Astrocyte (in vitro differentiated cells and primary cell): ENCODE measurements at regions not wholly inside any gene's neighbourhood (a gene's known extent, or its start where the extent isn't known, plus 50 kb on each side); places are given as distances from the start of the nearest gene placed in this dataset.

Experiments used
- DNase-seq: peaks from one replicate; pipeline ENCODE4 v3.0.0-alpha.2; 2010; ENCODE audit warnings: low read depth
- FAIRE-seq: peaks from 2 replicates; lab custom pipeline; 2011; peaks lifted over from hg19 to GRCh38; lab: Jason Lieb, UNC
- H2AFZ ChIP-seq: 2 replicates; pipeline ENCODE4 v1.6.0; 2012; ENCODE audit warnings: low read depth, low read length, inconsistent platforms
- H3K27ac ChIP-seq: 2 replicates; pipeline ENCODE4 v1.5.1; 2011; ENCODE audit warnings: low read depth, low read length, inconsistent platforms
- H3K27me3 ChIP-seq: 2 replicates; pipeline ENCODE4 v1.6.0; 2011; ENCODE audit warnings: low read length, inconsistent platforms; ENCODE audit not compliant: insufficient read depth
- H3K36me3 ChIP-seq: 2 replicates; pipeline ENCODE4 v1.5.1; 2011; ENCODE audit warnings: low read length, inconsistent platforms; ENCODE audit not compliant: insufficient read depth
- H3K4me1 ChIP-seq: 2 replicates; pipeline ENCODE4 v1.5.1; 2011; ENCODE audit warnings: low read length, inconsistent platforms; ENCODE audit not compliant: insufficient read depth
- H3K4me2 ChIP-seq: 2 replicates; pipeline ENCODE4 v1.6.0; 2012; ENCODE audit warnings: low read length, inconsistent platforms
- H3K4me3 ChIP-seq: 2 replicates; pipeline ENCODE4 v1.5.1; 2011; ENCODE audit warnings: low read depth, mild to moderate bottlenecking, low read length, inconsistent platforms; ENCODE audit not compliant: insufficient read depth
- H3K79me2 ChIP-seq: 2 replicates; pipeline ENCODE4 v1.6.0; 2012; ENCODE audit warnings: mild to moderate bottlenecking, low read length, inconsistent platforms; ENCODE audit not compliant: insufficient read depth
- H3K9ac ChIP-seq: 2 replicates; pipeline ENCODE4 v1.6.0; 2012; ENCODE audit warnings: mild to moderate bottlenecking, low read length, inconsistent platforms
- H3K9me3 ChIP-seq: 2 replicates; pipeline ENCODE4 v1.5.1; 2012; ENCODE audit warnings: low read depth, mild to moderate bottlenecking, low read length, inconsistent platforms; ENCODE audit not compliant: insufficient read depth
- H4K20me1 ChIP-seq: 2 replicates; pipeline ENCODE4 v1.6.0; 2012; ENCODE audit warnings: low read length, inconsistent platforms; ENCODE audit not compliant: insufficient read depth
- H3K27ac Mint-ChIP-seq: one replicate; pipeline ENCODE4 v1.8.0; 2021; ENCODE audit warnings: mild to moderate bottlenecking, mixed read lengths; ENCODE audit not compliant: unreplicated experiment
- H3K27me3 Mint-ChIP-seq: one replicate; pipeline ENCODE4 v1.8.0; 2021; ENCODE audit warnings: low read depth, mixed read lengths; ENCODE audit not compliant: unreplicated experiment
- H3K36me3 Mint-ChIP-seq: one replicate; pipeline ENCODE4 v1.8.0; 2021; ENCODE audit warnings: low read depth, mixed read lengths; ENCODE audit not compliant: unreplicated experiment
- H3K4me1 Mint-ChIP-seq: one replicate; pipeline ENCODE4 v1.8.0; 2021; ENCODE audit warnings: low read depth, mixed read lengths; ENCODE audit not compliant: unreplicated experiment
- H3K4me3 Mint-ChIP-seq: one replicate; pipeline ENCODE4 v1.8.0; 2021; ENCODE audit warnings: mild to moderate bottlenecking, moderate library complexity, mixed read lengths; ENCODE audit not compliant: unreplicated experiment
- H3K9me3 Mint-ChIP-seq: one replicate; pipeline ENCODE4 v1.8.0; 2021; ENCODE audit warnings: mild to moderate bottlenecking, mixed read lengths; ENCODE audit not compliant: unreplicated experiment
- EZH2 ChIP-seq: IDR thresholded peaks from 2 replicates; pipeline ENCODE4 v1.6.1; 2012; ENCODE audit warnings: mild to moderate bottlenecking, low read length, inconsistent platforms; ENCODE audit not compliant: insufficient read depth
- TF ChIP-seq, protein P1 (sequence below): IDR thresholded peaks from 2 replicates; pipeline ENCODE4 v1.5.1; 2011; ENCODE audit warnings: low read depth, mild to moderate bottlenecking, inconsistent platforms, low read length, moderate library complexity; ENCODE audit not compliant: insufficient read depth

DNA sequence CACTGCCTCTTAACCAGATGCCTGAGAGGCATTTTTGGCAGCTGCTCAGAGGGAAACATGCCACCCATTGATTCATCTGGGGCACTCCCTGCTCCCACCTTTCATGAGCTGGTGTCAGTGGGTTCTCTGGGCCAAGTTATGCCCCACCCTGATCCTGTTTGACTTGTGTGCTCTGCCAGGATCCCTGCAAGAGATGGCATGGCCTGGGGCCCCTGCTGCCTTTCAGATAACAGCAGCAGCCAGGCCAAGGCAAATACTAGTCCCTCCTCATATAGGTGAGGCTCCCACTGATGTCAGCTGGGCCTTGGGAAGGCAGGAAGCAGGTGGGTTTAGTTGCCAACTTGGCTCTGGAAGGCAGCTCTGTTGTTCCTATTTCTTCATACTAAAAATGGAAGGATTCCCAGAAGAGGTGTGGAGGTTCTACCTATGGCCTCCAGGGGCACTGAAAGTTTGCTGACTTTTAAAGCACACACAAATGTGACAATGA is 192.9 kb upstream of the RBPJ start:
- no peak for FAIRE-seq
- no peak overlapping the region for H3K4me3 ChIP-seq
- H3K9me3 Mint-ChIP-seq = peaks cover 13% of the 10 kb centered on the region

DNA sequence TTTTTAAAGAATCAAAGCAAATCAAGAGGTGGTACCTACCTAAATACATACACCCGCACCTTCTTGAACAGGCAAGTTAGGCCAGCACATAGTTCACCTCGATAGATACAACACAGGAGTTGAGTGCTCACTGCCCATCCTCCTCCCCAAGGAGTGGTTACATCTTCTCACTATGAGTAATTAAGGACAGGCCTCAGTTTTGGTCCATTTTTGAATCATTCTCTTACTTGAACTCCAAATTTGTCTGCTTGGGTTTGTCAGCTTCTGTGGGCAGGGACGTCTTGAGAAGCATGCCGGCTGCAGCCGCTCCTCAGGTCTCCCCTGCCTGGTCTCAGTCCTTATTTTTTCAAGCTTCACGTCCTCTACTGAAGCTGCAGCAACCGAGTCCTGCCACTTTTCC is 190.6 kb upstream of the RBPJ start:
- TF ChIP-seq EZH2 = no peak
- TF ChIP-seq, protein P1, sequence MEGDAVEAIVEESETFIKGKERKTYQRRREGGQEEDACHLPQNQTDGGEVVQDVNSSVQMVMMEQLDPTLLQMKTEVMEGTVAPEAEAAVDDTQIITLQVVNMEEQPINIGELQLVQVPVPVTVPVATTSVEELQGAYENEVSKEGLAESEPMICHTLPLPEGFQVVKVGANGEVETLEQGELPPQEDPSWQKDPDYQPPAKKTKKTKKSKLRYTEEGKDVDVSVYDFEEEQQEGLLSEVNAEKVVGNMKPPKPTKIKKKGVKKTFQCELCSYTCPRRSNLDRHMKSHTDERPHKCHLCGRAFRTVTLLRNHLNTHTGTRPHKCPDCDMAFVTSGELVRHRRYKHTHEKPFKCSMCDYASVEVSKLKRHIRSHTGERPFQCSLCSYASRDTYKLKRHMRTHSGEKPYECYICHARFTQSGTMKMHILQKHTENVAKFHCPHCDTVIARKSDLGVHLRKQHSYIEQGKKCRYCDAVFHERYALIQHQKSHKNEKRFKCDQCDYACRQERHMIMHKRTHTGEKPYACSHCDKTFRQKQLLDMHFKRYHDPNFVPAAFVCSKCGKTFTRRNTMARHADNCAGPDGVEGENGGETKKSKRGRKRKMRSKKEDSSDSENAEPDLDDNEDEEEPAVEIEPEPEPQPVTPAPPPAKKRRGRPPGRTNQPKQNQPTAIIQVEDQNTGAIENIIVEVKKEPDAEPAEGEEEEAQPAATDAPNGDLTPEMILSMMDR = no peak
- no peak overlapping the region for H3K4me3 Mint-ChIP-seq
- FAIRE-seq = no peak

More for the DNA sequence above, 192.9 kb upstream of the RBPJ start:
- Histone ChIP-seq H3K27ac (no peak overlapping the region), H3K79me2 (no peaks in the 10 kb centered on the region), H2AFZ (no peak overlapping the region), H3K4me2 (no peak overlapping the region), H3K36me3 (no peaks in the 10 kb centered on the region), H3K9ac (no peak overlapping the region), H3K27me3 (peaks cover under 1% of the 10 kb centered on the region), H3K4me1 (no peaks in the 10 kb centered on the region), H4K20me1 (no peaks in the 10 kb centered on the region), H3K9me3 (no peaks in the 10 kb centered on the region)
- Mint-ChIP-seq H3K4me1 (no peaks in the 10 kb centered on the region), H3K27me3 (peaks cover 11% of the 10 kb centered on the region), H3K27ac (no peak overlapping the region), H3K4me3 (no peak overlapping the region), H3K36me3 (no peaks in the 10 kb centered on the region)
- DNase-seq = no peak
- TF ChIP-seq EZH2 = no peak
- TF ChIP-seq, protein P1 = no peak

DNA sequence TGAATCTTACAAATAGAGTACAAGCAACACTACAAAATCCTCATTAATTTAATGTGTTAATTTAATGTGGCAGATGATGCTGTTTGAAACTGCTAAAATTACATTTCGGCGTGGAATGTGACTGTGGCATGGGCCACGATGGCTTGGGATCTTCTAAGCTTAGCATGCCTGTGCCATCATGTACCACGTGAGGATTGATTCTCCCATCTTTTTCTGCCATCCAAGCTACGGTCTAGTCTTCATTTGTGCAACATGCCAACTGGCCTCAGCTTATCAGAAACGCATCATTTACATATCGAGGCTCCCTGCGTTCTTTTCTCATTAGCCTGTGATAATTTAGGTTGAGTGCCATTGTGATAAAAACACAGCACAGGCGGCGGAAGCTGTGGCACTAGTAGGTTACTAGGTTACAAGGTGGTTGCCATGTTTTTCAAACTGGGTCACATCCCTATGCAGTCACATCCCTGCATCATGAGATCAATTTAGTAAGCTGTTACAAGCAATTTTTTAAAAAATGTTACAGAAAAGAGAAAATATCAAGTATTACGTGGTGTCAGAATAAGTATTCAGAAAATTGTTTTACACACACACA is 189.9 kb upstream of the RBPJ start:
- no peak for DNase-seq
- H3K27me3 ChIP-seq = peaks cover 3% of the 10 kb centered on the region
- no peak overlapping the region for H3K9ac ChIP-seq
- peaks cover 20% of the 10 kb centered on the region for H3K9me3 Mint-ChIP-seq
- no peaks in the 10 kb centered on the region for H3K4me1 Mint-ChIP-seq
- no peaks in the 10 kb centered on the region for H3K9me3 ChIP-seq
- no peak overlapping the region for H2AFZ ChIP-seq
- H3K27me3 Mint-ChIP-seq = peaks cover 18% of the 10 kb centered on the region
- no peak for FAIRE-seq
- H4K20me1 ChIP-seq = no peaks in the 10 kb centered on the region
- no peak overlapping the region for H3K4me2 ChIP-seq
- H3K36me3 Mint-ChIP-seq = no peaks in the 10 kb centered on the region
- H3K36me3 ChIP-seq = no peaks in the 10 kb centered on the region
- no peaks in the 10 kb centered on the region for H3K79me2 ChIP-seq
- H3K4me3 Mint-ChIP-seq = no peak overlapping the region
- no peak overlapping the region for H3K27ac ChIP-seq
- H3K4me3 ChIP-seq = no peak overlapping the region
- H3K27ac Mint-ChIP-seq = no peak overlapping the region
- no peak for TF ChIP-seq EZH2
- TF ChIP-seq, protein P1 = no peak
- no peaks in the 10 kb centered on the region for H3K4me1 ChIP-seq

More for the DNA sequence above, 190.6 kb upstream of the RBPJ start:
- H3K4me1 Mint-ChIP-seq = no peaks in the 10 kb centered on the region
- Histone ChIP-seq H3K4me3 (no peak overlapping the region), H2AFZ (no peak overlapping the region), H3K4me2 (no peak overlapping the region), H3K27me3 (peaks cover 3% of the 10 kb centered on the region), H4K20me1 (no peaks in the 10 kb centered on the region), H3K36me3 (no peaks in the 10 kb centered on the region), H3K9ac (no peak overlapping the region), H3K4me1 (no peaks in the 10 kb centered on the region), H3K79me2 (no peaks in the 10 kb centered on the region), H3K27ac (no peak overlapping the region), H3K9me3 (no peaks in the 10 kb centered on the region)
- no peaks in the 10 kb centered on the region for H3K36me3 Mint-ChIP-seq
- H3K27me3 Mint-ChIP-seq = peaks cover 13% of the 10 kb centered on the region
- DNase-seq = no peak
- no peak overlapping the region for H3K27ac Mint-ChIP-seq
- peaks cover 18% of the 10 kb centered on the region for H3K9me3 Mint-ChIP-seq
